Liver (tissue), 3 donors: ENCODE measurements at regions not wholly inside any gene's neighbourhood (a gene's known extent, or its start where the extent isn't known, plus 50 kb on each side); places are given as distances from the start of the nearest gene placed in this dataset.

Experiments used
- HNF4G ChIP-seq: IDR thresholded peaks from 2 replicates; pipeline ENCODE4 v1.6.1; 2016; ENCODE audit warnings: antibody characterized with exemption
- JUND ChIP-seq, 2 donors: IDR thresholded peaks; 2 replicates each; pipeline ENCODE4 v1.6.1; 2016; ENCODE audit warnings: antibody characterized with exemption in 2 of 2
- NR2F2 ChIP-seq: IDR thresholded peaks from 2 replicates; pipeline ENCODE4 v1.6.1; 2016; ENCODE audit warnings: antibody characterized with exemption
- RXRA ChIP-seq, 2 donors: IDR thresholded peaks; 2 replicates each; pipeline ENCODE4 v1.6.1; 2017 to 2018; ENCODE audit warnings: antibody characterized with exemption in 2 of 2, mild to moderate bottlenecking in 1 of 2
- SP1 ChIP-seq: IDR thresholded peaks from 2 replicates; pipeline ENCODE4 v1.6.1; 2018; ENCODE audit warnings: antibody characterized with exemption, mild to moderate bottlenecking
- TAF1 ChIP-seq: conservative IDR thresholded peaks from 2 replicates; pipeline ENCODE4 v1.6.1; 2016; ENCODE audit warnings: antibody characterized with exemption, mild to moderate bottlenecking
- YY1 ChIP-seq: IDR thresholded peaks from 2 replicates; pipeline ENCODE4 v1.6.1; 2016; ENCODE audit warnings: antibody characterized with exemption, mild to moderate bottlenecking
- TF ChIP-seq, protein P1 (sequence below): fragments of 150-350 bp; IDR thresholded peaks from 2 replicates; pipeline ENCODE4 v1.5.1; 2017; ENCODE audit warnings: improper control_type of control experiment, low read depth, low read length; ENCODE audit not compliant: missing input control
- TF ChIP-seq, protein P2 (sequence below): IDR thresholded peaks from 2 replicates; pipeline ENCODE4 v1.6.1; 2016; ENCODE audit warnings: antibody characterized with exemption, mild to moderate bottlenecking
- TF ChIP-seq, protein P3 (sequence below): IDR thresholded peaks from 2 replicates; pipeline ENCODE4 v1.6.1; 2016; ENCODE audit warnings: antibody characterized with exemption
- TF ChIP-seq, protein P4 (sequence below): IDR thresholded peaks from 2 replicates; pipeline ENCODE4 v1.6.1; 2016; ENCODE audit warnings: antibody characterized with exemption
- TF ChIP-seq, protein P5 (sequence below): IDR thresholded peaks from 2 replicates; pipeline ENCODE4 v1.6.1; 2016; ENCODE audit warnings: antibody characterized with exemption
- donor health status: healthy.
- donor health status: healthy.

DNA sequence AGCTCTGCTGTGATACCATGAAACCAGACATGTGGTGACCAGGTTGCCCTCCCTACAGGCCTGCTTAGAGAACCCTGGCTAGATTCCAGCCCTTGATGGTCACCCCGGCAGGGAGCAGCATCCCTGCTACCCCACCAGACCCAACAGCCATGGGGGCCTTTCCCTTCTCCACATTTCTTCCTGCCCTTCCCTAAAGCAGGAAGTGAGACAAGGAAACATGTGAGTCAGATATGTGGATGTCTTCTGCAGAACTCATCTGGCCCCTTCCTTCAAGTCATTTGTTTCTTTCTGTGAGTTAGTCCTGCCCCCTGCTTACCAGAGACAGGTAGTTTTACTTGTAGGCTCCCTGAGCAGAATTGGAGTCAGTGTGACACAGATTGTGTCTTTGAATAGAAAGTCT is 147.1 kb upstream of the USP9Y start:
- TF ChIP-seq, protein P1, sequence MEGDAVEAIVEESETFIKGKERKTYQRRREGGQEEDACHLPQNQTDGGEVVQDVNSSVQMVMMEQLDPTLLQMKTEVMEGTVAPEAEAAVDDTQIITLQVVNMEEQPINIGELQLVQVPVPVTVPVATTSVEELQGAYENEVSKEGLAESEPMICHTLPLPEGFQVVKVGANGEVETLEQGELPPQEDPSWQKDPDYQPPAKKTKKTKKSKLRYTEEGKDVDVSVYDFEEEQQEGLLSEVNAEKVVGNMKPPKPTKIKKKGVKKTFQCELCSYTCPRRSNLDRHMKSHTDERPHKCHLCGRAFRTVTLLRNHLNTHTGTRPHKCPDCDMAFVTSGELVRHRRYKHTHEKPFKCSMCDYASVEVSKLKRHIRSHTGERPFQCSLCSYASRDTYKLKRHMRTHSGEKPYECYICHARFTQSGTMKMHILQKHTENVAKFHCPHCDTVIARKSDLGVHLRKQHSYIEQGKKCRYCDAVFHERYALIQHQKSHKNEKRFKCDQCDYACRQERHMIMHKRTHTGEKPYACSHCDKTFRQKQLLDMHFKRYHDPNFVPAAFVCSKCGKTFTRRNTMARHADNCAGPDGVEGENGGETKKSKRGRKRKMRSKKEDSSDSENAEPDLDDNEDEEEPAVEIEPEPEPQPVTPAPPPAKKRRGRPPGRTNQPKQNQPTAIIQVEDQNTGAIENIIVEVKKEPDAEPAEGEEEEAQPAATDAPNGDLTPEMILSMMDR: no peak
- TF ChIP-seq SP1 (no peak), RXRA (IDR thresholded peaks at IDR 0.05) (no peak), NR2F2 (no peak), YY1 (no peak), TAF1 (no peak), HNF4G (no peak), JUND (IDR thresholded peaks at IDR 0.05) (no peak)
- TF ChIP-seq, protein P2, sequence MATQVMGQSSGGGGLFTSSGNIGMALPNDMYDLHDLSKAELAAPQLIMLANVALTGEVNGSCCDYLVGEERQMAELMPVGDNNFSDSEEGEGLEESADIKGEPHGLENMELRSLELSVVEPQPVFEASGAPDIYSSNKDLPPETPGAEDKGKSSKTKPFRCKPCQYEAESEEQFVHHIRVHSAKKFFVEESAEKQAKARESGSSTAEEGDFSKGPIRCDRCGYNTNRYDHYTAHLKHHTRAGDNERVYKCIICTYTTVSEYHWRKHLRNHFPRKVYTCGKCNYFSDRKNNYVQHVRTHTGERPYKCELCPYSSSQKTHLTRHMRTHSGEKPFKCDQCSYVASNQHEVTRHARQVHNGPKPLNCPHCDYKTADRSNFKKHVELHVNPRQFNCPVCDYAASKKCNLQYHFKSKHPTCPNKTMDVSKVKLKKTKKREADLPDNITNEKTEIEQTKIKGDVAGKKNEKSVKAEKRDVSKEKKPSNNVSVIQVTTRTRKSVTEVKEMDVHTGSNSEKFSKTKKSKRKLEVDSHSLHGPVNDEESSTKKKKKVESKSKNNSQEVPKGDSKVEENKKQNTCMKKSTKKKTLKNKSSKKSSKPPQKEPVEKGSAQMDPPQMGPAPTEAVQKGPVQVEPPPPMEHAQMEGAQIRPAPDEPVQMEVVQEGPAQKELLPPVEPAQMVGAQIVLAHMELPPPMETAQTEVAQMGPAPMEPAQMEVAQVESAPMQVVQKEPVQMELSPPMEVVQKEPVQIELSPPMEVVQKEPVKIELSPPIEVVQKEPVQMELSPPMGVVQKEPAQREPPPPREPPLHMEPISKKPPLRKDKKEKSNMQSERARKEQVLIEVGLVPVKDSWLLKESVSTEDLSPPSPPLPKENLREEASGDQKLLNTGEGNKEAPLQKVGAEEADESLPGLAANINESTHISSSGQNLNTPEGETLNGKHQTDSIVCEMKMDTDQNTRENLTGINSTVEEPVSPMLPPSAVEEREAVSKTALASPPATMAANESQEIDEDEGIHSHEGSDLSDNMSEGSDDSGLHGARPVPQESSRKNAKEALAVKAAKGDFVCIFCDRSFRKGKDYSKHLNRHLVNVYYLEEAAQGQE: no peak
- TF ChIP-seq, protein P3, sequence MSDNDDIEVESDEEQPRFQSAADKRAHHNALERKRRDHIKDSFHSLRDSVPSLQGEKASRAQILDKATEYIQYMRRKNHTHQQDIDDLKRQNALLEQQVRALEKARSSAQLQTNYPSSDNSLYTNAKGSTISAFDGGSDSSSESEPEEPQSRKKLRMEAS: no peak
- TF ChIP-seq, protein P4, sequence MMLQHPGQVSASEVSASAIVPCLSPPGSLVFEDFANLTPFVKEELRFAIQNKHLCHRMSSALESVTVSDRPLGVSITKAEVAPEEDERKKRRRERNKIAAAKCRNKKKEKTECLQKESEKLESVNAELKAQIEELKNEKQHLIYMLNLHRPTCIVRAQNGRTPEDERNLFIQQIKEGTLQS: no peak
- TF ChIP-seq, protein P5, sequence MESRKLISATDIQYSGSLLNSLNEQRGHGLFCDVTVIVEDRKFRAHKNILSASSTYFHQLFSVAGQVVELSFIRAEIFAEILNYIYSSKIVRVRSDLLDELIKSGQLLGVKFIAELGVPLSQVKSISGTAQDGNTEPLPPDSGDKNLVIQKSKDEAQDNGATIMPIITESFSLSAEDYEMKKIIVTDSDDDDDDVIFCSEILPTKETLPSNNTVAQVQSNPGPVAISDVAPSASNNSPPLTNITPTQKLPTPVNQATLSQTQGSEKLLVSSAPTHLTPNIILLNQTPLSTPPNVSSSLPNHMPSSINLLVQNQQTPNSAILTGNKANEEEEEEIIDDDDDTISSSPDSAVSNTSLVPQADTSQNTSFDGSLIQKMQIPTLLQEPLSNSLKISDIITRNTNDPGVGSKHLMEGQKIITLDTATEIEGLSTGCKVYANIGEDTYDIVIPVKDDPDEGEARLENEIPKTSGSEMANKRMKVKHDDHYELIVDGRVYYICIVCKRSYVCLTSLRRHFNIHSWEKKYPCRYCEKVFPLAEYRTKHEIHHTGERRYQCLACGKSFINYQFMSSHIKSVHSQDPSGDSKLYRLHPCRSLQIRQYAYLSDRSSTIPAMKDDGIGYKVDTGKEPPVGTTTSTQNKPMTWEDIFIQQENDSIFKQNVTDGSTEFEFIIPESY: no peak
